ENCODE measurements at regions not wholly inside any gene's neighbourhood (a gene's known extent, or its start where the extent isn't known, plus 50 kb on each side); places are given as distances from the start of the nearest gene placed in this dataset.

- no peaks in the 10 kb centered on the region for H3K4me1 ChIP-seq (ENCODE audit: control insufficient read depth, insufficient read depth, low read length)
- 56% methylated on average over 1 of the region's 2 CpGs for WGBS (ENCODE audit: insufficient coverage)
Measured at GRCh38 chr10:28797904-28798371, 120.6 kb downstream of the BAMBI start.

DNA sequence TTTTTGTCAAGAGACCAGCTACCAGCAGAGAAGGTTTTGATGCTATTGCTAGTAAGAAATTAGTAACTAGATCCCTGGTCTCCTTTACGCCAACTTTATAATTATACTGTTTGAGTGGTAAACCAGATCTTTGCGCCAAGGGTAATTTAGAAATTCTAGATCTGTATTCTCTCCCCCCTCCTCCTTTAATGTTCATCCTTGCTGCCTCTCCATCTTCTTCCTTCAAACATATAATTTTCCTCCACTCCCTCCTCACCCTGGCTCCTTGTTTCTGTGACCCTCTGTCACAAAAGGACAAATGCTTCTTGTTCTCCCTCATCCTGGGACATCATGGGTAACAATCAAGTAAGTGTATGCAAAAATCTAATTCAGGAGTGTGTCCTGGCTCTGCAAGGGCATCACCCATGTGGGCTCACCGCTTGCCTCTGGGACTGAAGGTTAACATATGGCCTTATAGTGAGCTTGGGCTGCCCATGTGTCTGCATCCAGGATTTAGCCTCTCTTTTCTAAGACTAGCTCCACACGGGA is 121.2 kb downstream of the BAMBI start:
- no peak for DNase-seq (ENCODE audit: low read depth in 4 of 6, low spot score in 6 of 6)
- Histone ChIP-seq H3K27me3 (ENCODE audit: control insufficient read depth, insufficient read depth, low read length) (no peaks in the 10 kb centered on the region), H3K27ac (ENCODE audit: low read depth, low read length) (no peak overlapping the region), H3K36me3 (ENCODE audit: control insufficient read depth, insufficient read depth, low read length) (no peaks in the 10 kb centered on the region), H3K9me3 (ENCODE audit: control insufficient read depth, insufficient read depth, low read length) (no peaks in the 10 kb centered on the region), H3K4me3 (ENCODE audit: low read depth, low read length) (no peak overlapping the region), H3K4me1 (ENCODE audit: control insufficient read depth, insufficient read depth, low read length) (no peaks in the 10 kb centered on the region)
- whole genome bisulfite sequencing (ENCODE audit: insufficient coverage), result 50% methylated on average over 2 of the region's 4 CpGs

More at GRCh38 chr10:28797904-28798371, 120.6 kb downstream of the BAMBI start:
- Histone ChIP-seq H3K27me3 (ENCODE audit: control insufficient read depth, insufficient read depth, low read length) (no peaks in the 10 kb centered on the region), H3K27ac (ENCODE audit: low read depth, low read length) (no peak overlapping the region), H3K9me3 (ENCODE audit: control insufficient read depth, insufficient read depth, low read length) (no peaks in the 10 kb centered on the region), H3K4me3 (ENCODE audit: low read depth, low read length) (no peak overlapping the region), H3K36me3 (ENCODE audit: control insufficient read depth, insufficient read depth, low read length) (no peaks in the 10 kb centered on the region)
- DNase-seq (ENCODE audit: low read depth in 4 of 6, low spot score in 6 of 6), result no peak

GRCh38 chr10:28798964-28799363 is 121.6 kb downstream of the BAMBI start:
- WGBS (ENCODE audit: insufficient coverage), result no CpG with 5 or more reads among the region's 2 CpGs

DNA sequence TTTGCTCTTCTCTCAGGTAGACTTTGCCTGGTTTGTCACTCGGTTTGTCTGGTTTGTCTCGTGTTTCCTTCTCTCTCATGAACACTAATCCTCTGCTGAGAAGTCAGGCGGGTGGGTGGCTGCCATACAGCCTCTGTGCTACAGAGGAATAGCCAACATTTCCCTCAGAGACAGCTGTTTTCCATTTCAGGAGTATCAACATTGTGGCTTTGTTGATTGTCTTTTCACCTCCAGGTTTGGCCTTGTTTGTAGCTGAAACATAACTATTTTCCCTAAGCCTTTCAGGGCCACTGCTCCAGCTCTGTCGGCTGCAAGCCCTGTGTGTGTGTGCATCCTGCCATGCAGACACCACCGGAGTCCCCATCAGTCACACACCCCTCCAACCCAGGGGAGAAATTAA is 122.8 kb downstream of the BAMBI start:
- Histone ChIP-seq H3K4me1 (ENCODE audit: control insufficient read depth, insufficient read depth, low read length) (no peaks in the 10 kb centered on the region), H3K4me3 (ENCODE audit: low read depth, low read length) (no peak overlapping the region), H3K27ac (ENCODE audit: low read depth, low read length) (no peak overlapping the region), H3K9me3 (ENCODE audit: control insufficient read depth, insufficient read depth, low read length) (no peaks in the 10 kb centered on the region), H3K36me3 (ENCODE audit: control insufficient read depth, insufficient read depth, low read length) (no peaks in the 10 kb centered on the region), H3K27me3 (ENCODE audit: control insufficient read depth, insufficient read depth, low read length) (peaks cover 3% of the 10 kb centered on the region)
- DNase-seq (ENCODE audit: low read depth in 4 of 6, low spot score in 6 of 6), result peak in 1 of 6 donors; percentile 84
- 71% methylated on average over 2 of the region's 5 CpGs for WGBS (ENCODE audit: insufficient coverage)

More at GRCh38 chr10:28798964-28799363, 121.6 kb downstream of the BAMBI start:
- no peak overlapping the region for H3K27ac ChIP-seq (ENCODE audit: low read depth, low read length)
- no peaks in the 10 kb centered on the region for H3K9me3 ChIP-seq (ENCODE audit: control insufficient read depth, insufficient read depth, low read length)
- H3K36me3 ChIP-seq (ENCODE audit: control insufficient read depth, insufficient read depth, low read length), result no peaks in the 10 kb centered on the region
- no peaks in the 10 kb centered on the region for H3K4me1 ChIP-seq (ENCODE audit: control insufficient read depth, insufficient read depth, low read length)
- no peak overlapping the region for H3K4me3 ChIP-seq (ENCODE audit: low read depth, low read length)
- H3K27me3 ChIP-seq (ENCODE audit: control insufficient read depth, insufficient read depth, low read length), result no peaks in the 10 kb centered on the region
- DNase-seq (ENCODE audit: low read depth in 4 of 6, low spot score in 6 of 6), result no peak

GRCh38 chr10:28801247-28801646 is 123.9 kb downstream of the BAMBI start:
- Histone ChIP-seq H3K9me3 (ENCODE audit: control insufficient read depth, insufficient read depth, low read length) (no peaks in the 10 kb centered on the region), H3K4me1 (ENCODE audit: control insufficient read depth, insufficient read depth, low read length) (no peaks in the 10 kb centered on the region), H3K27ac (ENCODE audit: low read depth, low read length) (no peak overlapping the region), H3K4me3 (ENCODE audit: low read depth, low read length) (no peak overlapping the region), H3K36me3 (ENCODE audit: control insufficient read depth, insufficient read depth, low read length) (no peaks in the 10 kb centered on the region), H3K27me3 (ENCODE audit: control insufficient read depth, insufficient read depth, low read length) (peaks cover 5% of the 10 kb centered on the region)
- WGBS (ENCODE audit: insufficient coverage), result 100% methylated on average over 5 of the region's 5 CpGs
- no peak for DNase-seq (ENCODE audit: low read depth in 4 of 6, low spot score in 6 of 6)

- Histone ChIP-seq H3K4me3 (ENCODE audit: low read depth, low read length) (no peak overlapping the region), H3K27me3 (ENCODE audit: control insufficient read depth, insufficient read depth, low read length) (peaks cover 5% of the 10 kb centered on the region), H3K27ac (ENCODE audit: low read depth, low read length) (no peak overlapping the region), H3K9me3 (ENCODE audit: control insufficient read depth, insufficient read depth, low read length) (no peaks in the 10 kb centered on the region), H3K4me1 (ENCODE audit: control insufficient read depth, insufficient read depth, low read length) (no peaks in the 10 kb centered on the region), H3K36me3 (ENCODE audit: control insufficient read depth, insufficient read depth, low read length) (no peaks in the 10 kb centered on the region)
- no peak for DNase-seq (ENCODE audit: low read depth in 4 of 6, low spot score in 6 of 6)
- WGBS (ENCODE audit: insufficient coverage), result 83% methylated on average over 1 of the region's 1 CpG
Measured at GRCh38 chr10:28801869-28802268, 124.5 kb downstream of the BAMBI start.

- Histone ChIP-seq H3K36me3 (ENCODE audit: control insufficient read depth, insufficient read depth, low read length) (no peaks in the 10 kb centered on the region), H3K27me3 (ENCODE audit: control insufficient read depth, insufficient read depth, low read length) (peaks cover 14% of the 10 kb centered on the region), H3K27ac (ENCODE audit: low read depth, low read length) (no peak overlapping the region), H3K4me3 (ENCODE audit: low read depth, low read length) (no peak overlapping the region), H3K4me1 (ENCODE audit: control insufficient read depth, insufficient read depth, low read length) (peaks cover 8% of the 10 kb centered on the region), H3K9me3 (ENCODE audit: control insufficient read depth, insufficient read depth, low read length) (no peaks in the 10 kb centered on the region)
- no peak for DNase-seq (ENCODE audit: low read depth in 4 of 6, low spot score in 6 of 6)
- 100% methylated on average over 1 of the region's 1 CpG for WGBS (ENCODE audit: insufficient coverage)
Measured at GRCh38 chr10:28805390-28805789, 128.1 kb downstream of the BAMBI start.

- 83% methylated on average over 1 of the region's 5 CpGs for WGBS (ENCODE audit: insufficient coverage)
- peaks cover 8% of the 10 kb centered on the region for H3K4me1 ChIP-seq (ENCODE audit: control insufficient read depth, insufficient read depth, low read length)
- peaks cover 14% of the 10 kb centered on the region for H3K27me3 ChIP-seq (ENCODE audit: control insufficient read depth, insufficient read depth, low read length)
- H3K36me3 ChIP-seq (ENCODE audit: control insufficient read depth, insufficient read depth, low read length), result no peaks in the 10 kb centered on the region
- DNase-seq (ENCODE audit: low read depth in 4 of 6, low spot score in 6 of 6), result no peak
- no peaks in the 10 kb centered on the region for H3K9me3 ChIP-seq (ENCODE audit: control insufficient read depth, insufficient read depth, low read length)
- H3K27ac ChIP-seq (ENCODE audit: low read depth, low read length), result no peak overlapping the region
- no peak overlapping the region for H3K4me3 ChIP-seq (ENCODE audit: low read depth, low read length)
Measured at GRCh38 chr10:28806488-28806941, 129.2 kb downstream of the BAMBI start.

- 63% methylated on average over 3 of the region's 8 CpGs for WGBS (ENCODE audit: insufficient coverage)
- no peak overlapping the region for H3K27ac ChIP-seq (ENCODE audit: low read depth, low read length)
- H3K4me3 ChIP-seq (ENCODE audit: low read depth, low read length), result no peak overlapping the region
- H3K36me3 ChIP-seq (ENCODE audit: control insufficient read depth, insufficient read depth, low read length), result no peaks in the 10 kb centered on the region
- peaks cover 8% of the 10 kb centered on the region for H3K4me1 ChIP-seq (ENCODE audit: control insufficient read depth, insufficient read depth, low read length)
- peaks cover 14% of the 10 kb centered on the region for H3K27me3 ChIP-seq (ENCODE audit: control insufficient read depth, insufficient read depth, low read length)
- DNase-seq (ENCODE audit: low read depth in 4 of 6, low spot score in 6 of 6), result no peak
- H3K9me3 ChIP-seq (ENCODE audit: control insufficient read depth, insufficient read depth, low read length), result no peaks in the 10 kb centered on the region
Measured at GRCh38 chr10:28806951-28807759, 129.8 kb downstream of the BAMBI start.

Measured in spinal cord (tissue), 9 donors.